ENCODE measurements at regions not wholly inside any gene's neighbourhood (a gene's known extent, or its start where the extent isn't known, plus 50 kb on each side); places are given as distances from the start of the nearest gene placed in this dataset.

GRCh38 chr2:163455815-163456214 is 280.0 kb downstream of the FIGN start:
- H3K4me3 ChIP-seq (ENCODE audit: low read depth, low read length), result no peak overlapping the region
- in situ Hi-C loops (cut with HindIII; ENCODE audit: low sequenced_read_pairs), result no loop called here
- TF ChIP-seq CTCF (IDR thresholded peaks at IDR 0.05; ENCODE audit: low read depth, low read length, missing control alignments), result no peak
- no peak for DNase-seq (ENCODE audit: low read depth)

- DNase-seq (ENCODE audit: low read depth), result no peak
- in situ Hi-C loops (cut with HindIII; ENCODE audit: low sequenced_read_pairs), result no loop called here
- TF ChIP-seq CTCF (IDR thresholded peaks at IDR 0.05; ENCODE audit: low read depth, low read length, missing control alignments), result no peak
- no peak overlapping the region for H3K4me3 ChIP-seq (ENCODE audit: low read depth, low read length)
Measured at GRCh38 chr2:163453920-163454319, 281.9 kb downstream of the FIGN start.

- TF ChIP-seq CTCF (IDR thresholded peaks at IDR 0.05; ENCODE audit: low read depth, low read length, missing control alignments), result no peak
- no peak overlapping the region for H3K4me3 ChIP-seq (ENCODE audit: low read depth, low read length)
- DNase-seq (ENCODE audit: low read depth), result no peak
- in situ Hi-C loops (cut with HindIII; ENCODE audit: low sequenced_read_pairs), result no loop called here
Measured at GRCh38 chr2:163441603-163442002, 294.2 kb downstream of the FIGN start.

- in situ Hi-C loops (cut with HindIII; ENCODE audit: low sequenced_read_pairs), result no loop called here
- no peak for DNase-seq (ENCODE audit: low read depth)
- no peak overlapping the region for H3K4me3 ChIP-seq (ENCODE audit: low read depth, low read length)
- TF ChIP-seq CTCF (IDR thresholded peaks at IDR 0.05; ENCODE audit: low read depth, low read length, missing control alignments), result no peak
Measured at GRCh38 chr2:163436963-163437362, 298.8 kb downstream of the FIGN start.

- no peak overlapping the region for H3K4me3 ChIP-seq (ENCODE audit: low read depth, low read length)
- TF ChIP-seq CTCF (IDR thresholded peaks at IDR 0.05; ENCODE audit: low read depth, low read length, missing control alignments), result no peak
- in situ Hi-C loops (cut with HindIII; ENCODE audit: low sequenced_read_pairs), result no loop called here
- no peak for DNase-seq (ENCODE audit: low read depth)
Measured at GRCh38 chr2:163428187-163428586, 307.6 kb downstream of the FIGN start.

- no peak overlapping the region for H3K4me3 ChIP-seq (ENCODE audit: low read depth, low read length)
- TF ChIP-seq CTCF (IDR thresholded peaks at IDR 0.05; ENCODE audit: low read depth, low read length, missing control alignments), result no peak
- in situ Hi-C loops (cut with HindIII; ENCODE audit: low sequenced_read_pairs), result no loop called here
- no peak for DNase-seq (ENCODE audit: low read depth)
Measured at GRCh38 chr2:163420604-163421003, 315.2 kb downstream of the FIGN start.
